ENCODE measurements at regions not wholly inside any gene's neighbourhood (a gene's known extent, or its start where the extent isn't known, plus 50 kb on each side); places are given as distances from the start of the nearest gene placed in this dataset.
"Not testable (repeated sequence)": the region's sequence is repeated elsewhere in the genome, so short reads cannot be mapped to it uniquely, and the experiment has no call there.

- H3K36me3 Mint-ChIP-seq (ENCODE audit: unreplicated experiment); H3K27me3 Mint-ChIP-seq (ENCODE audit: unreplicated experiment); DNase-seq (ENCODE audit: extremely low spot score, unreplicated experiment); H3K4me3 Mint-ChIP-seq (ENCODE audit: unreplicated experiment); H3K27ac Mint-ChIP-seq (ENCODE audit: unreplicated experiment); H3K4me1 Mint-ChIP-seq (ENCODE audit: unreplicated experiment): not testable (repeated sequence)
- peaks cover 30% of the 10 kb centered on the region for H3K9me3 Mint-ChIP-seq (ENCODE audit: unreplicated experiment)
These were observed 69.5 kb upstream of the FOLH1 start for GRCh38 chr11:49277951-49278350.

Data from osteocyte (in vitro differentiated cells).